Kidney (tissue), 13 donors: ENCODE measurements at regions not wholly inside any gene's neighbourhood (a gene's known extent, or its start where the extent isn't known, plus 50 kb on each side); places are given as distances from the start of the nearest gene placed in this dataset.

ENCODE experiments used
- DNase-seq, 5 donors: peaks; one replicate each; pipeline ENCODE4 v3.0.0-alpha.2; 2013 to 2020
- FAIRE-seq: peaks from 2 replicates; lab custom pipeline; 2012; peaks lifted over from hg19 to GRCh38; lab: Jason Lieb, UNC
- H3K27ac ChIP-seq, 2 donors: one replicate each; pipeline ENCODE4 v1.7.0; 2013; ENCODE audit warnings: low read depth in 2 of 2, low read length in 2 of 2, inconsistent platforms in 1 of 2
- H3K27me3 ChIP-seq: one replicate; pipeline ENCODE4 v1.7.1; 2013; ENCODE audit warnings: low read length, inconsistent platforms; ENCODE audit not compliant: control insufficient read depth, insufficient read depth
- H3K36me3 ChIP-seq, 3 donors: one replicate each; pipeline versions ENCODE4 v1.7.0 to v1.7.1; 2013; ENCODE audit warnings: low read length in 3 of 3, control low read depth in 1 of 3, inconsistent platforms in 1 of 3; ENCODE audit not compliant: insufficient read depth in 3 of 3, control insufficient read depth in 2 of 3
- H3K4me1 ChIP-seq, 3 donors: one replicate each; pipeline versions ENCODE4 v1.7.0 to v1.7.1; 2013; ENCODE audit warnings: low read length in 3 of 3, inconsistent platforms in 1 of 3, low read depth in 1 of 3; ENCODE audit not compliant: control insufficient read depth in 2 of 3, insufficient read depth in 2 of 3
- H3K4me3 ChIP-seq, 3 donors: one replicate each; pipeline versions ENCODE4 v1.7.0 to v1.8.1; 2013; ENCODE audit warnings: low read length in 3 of 3, control low read depth in 1 of 3, inconsistent platforms in 1 of 3
- H3K9ac ChIP-seq, 3 donors: one replicate each; pipeline versions ENCODE4 v1.7.0 to v1.7.1; 2013; ENCODE audit warnings: low read length in 3 of 3, control low read depth in 1 of 3, inconsistent platforms in 1 of 3
- H3K9me3 ChIP-seq, 3 donors: one replicate each; pipeline versions ENCODE4 v1.7.0 to v1.7.1; 2013; ENCODE audit warnings: low read length in 3 of 3, control low read depth in 1 of 3, inconsistent platforms in 1 of 3; ENCODE audit not compliant: control insufficient read depth in 2 of 3, insufficient read depth in 1 of 3
- CTCF ChIP-seq: IDR thresholded peaks from 3 replicates; pipeline ENCODE4 v1.5.1; 2012; ENCODE audit warnings: mild to moderate bottlenecking, moderate library complexity, borderline replicate concordance; ENCODE audit not compliant: insufficient read depth; ENCODE audit errors: extremely low read depth
- intact Hi-C: fragments of 100-400 bp; cut with DNase I; formaldehyde crosslinking; loops from one replicate; pipeline ENCODE4 v1.11.1; 2022
- donor health status: control.
- donor health status: control.
- donor health status: control.
- donor health status: control.
- donor health status: control.
- donor health status: DM: yes; HTN: yes; CAD: no.
- donor health status: Normal renal cell carcinoma (clear cell type).

DNA sequence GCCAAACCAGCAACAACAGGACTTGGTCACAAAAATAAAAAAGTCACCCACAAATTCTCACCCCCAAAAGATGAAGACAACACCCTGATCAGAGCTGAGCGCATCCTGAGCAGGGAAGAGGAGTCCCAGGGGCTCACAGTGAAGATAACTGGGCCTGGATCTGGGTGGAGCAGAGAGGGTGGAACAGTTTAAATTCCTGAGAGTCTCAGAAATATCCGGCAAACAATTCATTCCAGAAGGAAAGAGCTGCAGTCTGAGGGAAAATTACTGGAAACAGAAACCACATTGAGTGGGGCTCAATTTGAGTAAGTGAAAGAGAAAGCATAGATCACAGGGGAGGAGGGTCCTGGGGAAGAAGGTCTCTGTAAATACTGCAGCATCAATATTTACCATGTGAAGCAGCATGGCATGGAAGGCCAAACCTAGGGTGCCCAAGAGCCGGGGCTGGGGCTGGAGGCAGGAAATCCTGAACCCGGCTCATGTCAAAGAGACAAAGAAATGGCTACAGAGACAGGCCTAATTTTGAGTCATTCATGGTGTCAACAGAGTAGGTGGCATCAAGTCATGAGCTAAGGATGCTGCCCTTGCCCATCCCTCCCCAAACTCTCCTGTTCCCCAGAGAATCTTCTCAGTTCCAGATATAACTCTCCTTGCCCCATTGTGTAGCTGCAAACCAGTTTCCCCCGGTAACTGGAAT is 61.4 kb upstream of the ZBTB7C start:
- Histone ChIP-seq H3K9me3 (no peaks in the 10 kb centered on the region), H3K9ac (no peak overlapping the region), H3K4me3 (no peak overlapping the region), H3K27me3 (no peaks in the 10 kb centered on the region), H3K36me3 (no peaks in the 10 kb centered on the region), H3K27ac (peak overlapping the region in 1 of 2 donors; percentile 77), H3K4me1 (peaks cover 0 to under 1% (median 0%) of the 10 kb centered on the region in 3 donors)
- no peak for TF ChIP-seq CTCF
- no peak for FAIRE-seq
- intact Hi-C loops, result no loop called here
- DNase-seq, result no peak

GRCh38 chr18:48468151-48468550 is 59.0 kb upstream of the ZBTB7C start:
- intact Hi-C loops, result no loop called here
- Histone ChIP-seq H3K4me1 (no peaks in the 10 kb centered on the region), H3K4me3 (no peak overlapping the region), H3K9me3 (no peaks in the 10 kb centered on the region), H3K27me3 (no peaks in the 10 kb centered on the region), H3K27ac (no peak overlapping the region), H3K9ac (no peak overlapping the region), H3K36me3 (no peaks in the 10 kb centered on the region)
- no peak for TF ChIP-seq CTCF
- DNase-seq (no peak), FAIRE-seq (no peak)

- H3K27me3 ChIP-seq, result no peaks in the 10 kb centered on the region
- no peaks in the 10 kb centered on the region for H3K36me3 ChIP-seq
- no peak for TF ChIP-seq CTCF
- DNase-seq (no peak), FAIRE-seq (no peak)
- H3K4me1 ChIP-seq, result no peaks in the 10 kb centered on the region
- no peaks in the 10 kb centered on the region for H3K9me3 ChIP-seq
- H3K4me3 ChIP-seq, result no peak overlapping the region
- intact Hi-C loops, result no loop called here
- H3K9ac ChIP-seq, result no peak overlapping the region
- no peak overlapping the region for H3K27ac ChIP-seq
Measured at GRCh38 chr18:48467231-48467630, 58.0 kb upstream of the ZBTB7C start.

DNA sequence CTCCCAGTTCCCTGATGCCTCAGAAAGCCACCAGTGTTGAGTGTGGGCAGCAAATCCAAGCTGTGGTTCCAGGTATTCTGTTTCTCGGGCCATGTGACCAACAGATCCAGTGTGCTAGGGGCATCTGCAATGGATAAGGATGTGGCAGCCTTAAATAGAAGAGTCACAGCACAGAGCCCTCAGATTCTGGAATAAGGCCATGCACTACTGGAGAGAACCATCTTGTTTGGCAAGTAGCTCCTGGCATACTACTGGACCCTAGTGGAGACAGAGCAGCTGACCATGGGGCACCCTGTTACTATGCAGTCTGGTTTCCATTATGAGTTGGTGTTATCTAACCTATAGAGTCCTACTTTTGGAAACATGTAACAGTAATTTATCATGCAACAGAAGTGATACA is 53.3 kb upstream of the ZBTB7C start:
- intact Hi-C loops, result no loop called here

More for the DNA sequence above, 53.3 kb upstream of the ZBTB7C start:
- FAIRE-seq, result no peak
- no peak for TF ChIP-seq CTCF
- Histone ChIP-seq H3K9ac (no peak overlapping the region), H3K27ac (no peak overlapping the region), H3K4me3 (no peak overlapping the region), H3K36me3 (no peaks in the 10 kb centered on the region), H3K4me1 (no peaks in the 10 kb centered on the region), H3K9me3 (no peaks in the 10 kb centered on the region), H3K27me3 (no peaks in the 10 kb centered on the region)
- no peak for DNase-seq
